Heart left ventricle (tissue), 13 donors: ENCODE measurements at regions not wholly inside any gene's neighbourhood (a gene's known extent, or its start where the extent isn't known, plus 50 kb on each side); places are given as distances from the start of the nearest gene placed in this dataset.

Experiments used
- CTCF ChIP-seq, 12 donors: fragments of 200-600 bp; sonication (generic) in 4 of 12; IDR thresholded peaks; one replicate each; pipeline versions ENCODE4 v1.5.0 to v1.8.0; 2018 to 2022; ENCODE audit warnings: antibody characterized with exemption in 12 of 12, mild to moderate bottlenecking in 5 of 12
- POLR2A ChIP-seq, 2 donors: fragments of 450-650 bp; IDR thresholded peaks; one replicate each; pipeline ENCODE4 v1.6.1; 2017; ENCODE audit warnings: antibody characterized with exemption in 2 of 2, mild to moderate bottlenecking in 2 of 2, moderate library complexity in 2 of 2
- donor health status: ischemic (EF 13 %, LVEDD 7.1; RV severe dilation, severe dysfunction).
- donor health status: DM: no; HTN: yes; CAD: no.
- donor health status: DM: no; HTN: no; CAD: no.
- donor health status: ischemic (EF 25% LVEDD 6.9; RV normal size, moderate dysfunction).
- donor health status: ischemic (EF 25% LVEDD 5.7; RV mildly dilated, moderate dysfunction).
- donor health status: ischemic (EF 35%, LVEDD 5.7; RV mildly dilated, moderate dysfunction).
- donor health status: nonischemic (EF 11% LVEDD 7.7; RV severe dilation, severe dysfunction).
- donor health status: DM: yes; HTN: yes; CAD: no.
- donor health status: PGD.
- donor health status: ischemic (EF 29% LVEDD 5.4; RV normal size, mild dysfunction).
- donor health status: nonischemic (EF 23%, LVEDD 6.1; RV moderate dilation, normal function).

- TF ChIP-seq CTCF (IDR thresholded peaks at IDR 0.05) = no peak
- TF ChIP-seq POLR2A (IDR thresholded peaks at IDR 0.05) = no peak
Observed at GRCh38 chr13:88824218-88824617, 1153.0 kb downstream of the SLITRK5 start.
